ENCODE measurements at regions not wholly inside any gene's neighbourhood (a gene's known extent, or its start where the extent isn't known, plus 50 kb on each side); places are given as distances from the start of the nearest gene placed in this dataset.

DNA sequence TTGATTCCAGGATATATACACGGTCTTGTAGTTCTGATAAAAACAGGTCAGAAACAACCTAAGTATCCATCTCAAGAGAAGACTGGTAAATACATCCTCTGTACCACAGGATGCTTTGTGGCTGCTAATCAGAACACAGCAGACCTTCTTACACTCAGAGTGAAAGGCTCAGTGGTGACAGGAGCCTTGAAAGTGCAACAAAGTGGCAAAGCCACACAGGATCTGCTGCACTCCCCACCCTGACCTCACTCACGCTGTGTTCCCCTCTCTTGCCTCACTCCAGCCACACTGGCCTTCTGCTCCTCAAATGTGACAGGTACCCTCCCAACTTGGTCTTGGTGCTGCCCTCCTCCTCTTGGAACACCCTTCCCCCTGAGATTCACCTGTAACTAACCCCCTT is 98.1 kb upstream of the GRIP1 start:
- TF ChIP-seq, protein P1, sequence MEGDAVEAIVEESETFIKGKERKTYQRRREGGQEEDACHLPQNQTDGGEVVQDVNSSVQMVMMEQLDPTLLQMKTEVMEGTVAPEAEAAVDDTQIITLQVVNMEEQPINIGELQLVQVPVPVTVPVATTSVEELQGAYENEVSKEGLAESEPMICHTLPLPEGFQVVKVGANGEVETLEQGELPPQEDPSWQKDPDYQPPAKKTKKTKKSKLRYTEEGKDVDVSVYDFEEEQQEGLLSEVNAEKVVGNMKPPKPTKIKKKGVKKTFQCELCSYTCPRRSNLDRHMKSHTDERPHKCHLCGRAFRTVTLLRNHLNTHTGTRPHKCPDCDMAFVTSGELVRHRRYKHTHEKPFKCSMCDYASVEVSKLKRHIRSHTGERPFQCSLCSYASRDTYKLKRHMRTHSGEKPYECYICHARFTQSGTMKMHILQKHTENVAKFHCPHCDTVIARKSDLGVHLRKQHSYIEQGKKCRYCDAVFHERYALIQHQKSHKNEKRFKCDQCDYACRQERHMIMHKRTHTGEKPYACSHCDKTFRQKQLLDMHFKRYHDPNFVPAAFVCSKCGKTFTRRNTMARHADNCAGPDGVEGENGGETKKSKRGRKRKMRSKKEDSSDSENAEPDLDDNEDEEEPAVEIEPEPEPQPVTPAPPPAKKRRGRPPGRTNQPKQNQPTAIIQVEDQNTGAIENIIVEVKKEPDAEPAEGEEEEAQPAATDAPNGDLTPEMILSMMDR (IDR thresholded peaks at IDR 0.05; ENCODE audit: extremely low read depth in 1 of 2, insufficient read depth in 1 of 2, low read depth in 1 of 2, low read length in 2 of 2) = no peak
- TF ChIP-seq POLR2AphosphoS5 (IDR thresholded peaks at IDR 0.05; ENCODE audit: insufficient read depth, low read depth, low read length) = no peak
- TF ChIP-seq EZH2 (IDR thresholded peaks at IDR 0.05; ENCODE audit: borderline replicate concordance, low read depth, low read length, severe bottlenecking) = no peak
- no peak for TF ChIP-seq POLR2A (IDR thresholded peaks at IDR 0.05; ENCODE audit: low read depth, low read length)
- TF ChIP-seq, protein P2, sequence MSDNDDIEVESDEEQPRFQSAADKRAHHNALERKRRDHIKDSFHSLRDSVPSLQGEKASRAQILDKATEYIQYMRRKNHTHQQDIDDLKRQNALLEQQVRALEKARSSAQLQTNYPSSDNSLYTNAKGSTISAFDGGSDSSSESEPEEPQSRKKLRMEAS (IDR thresholded peaks at IDR 0.05; ENCODE audit: insufficient read depth, insufficient read length) = no peak
- TF ChIP-seq FOS (IDR thresholded peaks at IDR 0.05; ENCODE audit: borderline replicate concordance, insufficient read depth, low read length) = no peak
